HG02798 (cell line): ENCODE measurements at regions not wholly inside any gene's neighbourhood (a gene's known extent, or its start where the extent isn't known, plus 50 kb on each side); places are given as distances from the start of the nearest gene placed in this dataset.

Experiments used
- ATAC-seq: cut with Tn5 transposase; IDR thresholded peaks from one replicate; pipeline ENCODE4 v1.9.1; 2021; ENCODE audit warnings: mild to moderate bottlenecking; ENCODE audit not compliant: unreplicated experiment, poor library complexity

GRCh38 chr9:108565651-108566378 is 290.0 kb downstream of the ACTL7B start:
- peak; percentile 84 for ATAC-seq

- ATAC-seq = no peak
These were observed 293.6 kb downstream of the ACTL7B start for GRCh38 chr9:108562176-108562575.

- ATAC-seq = no peak
These were observed 296.4 kb downstream of the ACTL7B start for GRCh38 chr9:108559432-108559831.

- no peak for ATAC-seq
These were observed 301.0 kb downstream of the ACTL7B start for GRCh38 chr9:108554831-108555230.

GRCh38 chr9:108553111-108553635 is 302.6 kb downstream of the ACTL7B start:
- ATAC-seq = no peak

GRCh38 chr9:108552459-108553040 is 303.2 kb downstream of the ACTL7B start:
- peak; percentile 63 for ATAC-seq

- ATAC-seq = no peak
These were observed 304.6 kb downstream of the ACTL7B start for GRCh38 chr9:108551030-108551841.

GRCh38 chr9:108550106-108550505 is 305.7 kb downstream of the ACTL7B start:
- ATAC-seq = no peak

GRCh38 chr9:108549184-108549583 is 306.6 kb downstream of the ACTL7B start:
- no peak for ATAC-seq

- no peak for ATAC-seq
These were observed 308.2 kb downstream of the ACTL7B start for GRCh38 chr9:108547411-108548135.

GRCh38 chr9:108546215-108546614 is 309.6 kb downstream of the ACTL7B start:
- ATAC-seq = no peak

GRCh38 chr9:108545436-108545835 is 310.4 kb downstream of the ACTL7B start:
- no peak for ATAC-seq

GRCh38 chr9:108544866-108545265 is 310.9 kb downstream of the ACTL7B start:
- ATAC-seq = no peak

- ATAC-seq = no peak
These were observed 312.5 kb downstream of the ACTL7B start for GRCh38 chr9:108543251-108543778.

- ATAC-seq = no peak
These were observed 318.0 kb downstream of the ACTL7B start for GRCh38 chr9:108537756-108538155.

- no peak for ATAC-seq
These were observed 318.8 kb downstream of the ACTL7B start for GRCh38 chr9:108536836-108537601.

GRCh38 chr9:108535526-108535925 is 320.3 kb downstream of the ACTL7B start:
- no peak for ATAC-seq

- ATAC-seq = no peak
These were observed 321.0 kb downstream of the ACTL7B start for GRCh38 chr9:108534741-108535140.

- no peak for ATAC-seq
These were observed 325.6 kb downstream of the ACTL7B start for GRCh38 chr9:108530141-108530540.
